Mesendoderm (in vitro differentiated cells): ENCODE measurements at regions not wholly inside any gene's neighbourhood (a gene's known extent, or its start where the extent isn't known, plus 50 kb on each side); places are given as distances from the start of the nearest gene placed in this dataset.

ENCODE experiments used
- DNase-seq: peaks from one replicate; pipeline ENCODE4 v3.0.0; 2013
- H2AK5ac ChIP-seq: 2 replicates; pipeline ENCODE4 v1.6.1; 2013; ENCODE audit warnings: low read length, inconsistent platforms
- H2BK120ac ChIP-seq: 2 replicates; pipeline ENCODE4 v1.6.1; 2013; ENCODE audit warnings: low read depth, mild to moderate bottlenecking, low read length, moderate library complexity, mixed read lengths
- H2BK15ac ChIP-seq: replicated peaks from 2 replicates; pipeline ENCODE4 v1.6.1; 2013; ENCODE audit warnings: low read depth, mild to moderate bottlenecking, moderate library complexity
- H2BK5ac ChIP-seq: 2 replicates; pipeline ENCODE4 v1.6.1; 2013; ENCODE audit warnings: low read length, inconsistent platforms
- H3K18ac ChIP-seq: 2 replicates; pipeline ENCODE4 v1.6.1; 2013; ENCODE audit warnings: mild to moderate bottlenecking, low read length, mixed read lengths
- H3K23ac ChIP-seq: one replicate; pipeline ENCODE4 v1.6.1; 2013; ENCODE audit warnings: low read length
- H3K27ac ChIP-seq: 2 replicates; pipeline ENCODE4 v1.5.1; 2013; ENCODE audit warnings: low read depth, mild to moderate bottlenecking, inconsistent platforms, low read length, moderate library complexity
- H3K27me3 ChIP-seq: 2 replicates; pipeline ENCODE4 v1.6.1; 2013; ENCODE audit warnings: low read length, control low read depth, mild to moderate bottlenecking, inconsistent platforms; ENCODE audit not compliant: insufficient read depth, poor library complexity
- H3K36me3 ChIP-seq: 2 replicates; pipeline ENCODE4 v1.6.1; 2013; ENCODE audit warnings: low read length, inconsistent platforms; ENCODE audit not compliant: control insufficient read depth, insufficient read depth
- H3K4ac ChIP-seq: one replicate; pipeline ENCODE4 v1.6.1; 2013; ENCODE audit warnings: low read depth, mild to moderate bottlenecking, low read length, moderate library complexity
- H3K4me1 ChIP-seq: 2 replicates; pipeline ENCODE4 v1.6.1; 2013; ENCODE audit warnings: low read depth, low read length, inconsistent platforms; ENCODE audit not compliant: control insufficient read depth
- H3K4me2 ChIP-seq: 2 replicates; pipeline ENCODE4 v1.6.1; 2013; ENCODE audit warnings: low read length
- H3K4me3 ChIP-seq: 2 replicates; pipeline ENCODE4 v1.5.1; 2013; ENCODE audit warnings: mild to moderate bottlenecking, low read length
- H3K56ac ChIP-seq: one replicate; pipeline ENCODE4 v1.6.1; 2013; ENCODE audit warnings: low read length
- H3K79me1 ChIP-seq: 2 replicates; pipeline ENCODE4 v1.6.1; 2013; ENCODE audit warnings: low read length, inconsistent platforms
- H3K79me2 ChIP-seq: 2 replicates; pipeline ENCODE4 v1.6.1; 2013; ENCODE audit warnings: mild to moderate bottlenecking, low read length; ENCODE audit not compliant: control insufficient read depth, insufficient read depth
- H3K9ac ChIP-seq: 2 replicates; pipeline ENCODE4 v1.6.1; 2013; ENCODE audit warnings: low read length, inconsistent platforms
- H4K5ac ChIP-seq: one replicate; pipeline ENCODE4 v1.6.1; 2013; ENCODE audit warnings: low read length
- H4K8ac ChIP-seq: one replicate; pipeline ENCODE4 v1.6.1; 2013; ENCODE audit warnings: low read depth, mild to moderate bottlenecking, control low read depth, low read length, moderate library complexity
- WGBS: extraction: QIAGEN DNeasy Blood & Tissue Kit; methylation state at CpG from one replicate; pipeline ENCODE4 v1.1.7; 2013; ENCODE audit warnings: low lambda C conversion rate, missing lambda C conversion rate; ENCODE audit not compliant: insufficient coverage; ENCODE audit errors: extremely low coverage; 5-methylcytosine and 5-hydroxymethylcytosine counted together

DNA sequence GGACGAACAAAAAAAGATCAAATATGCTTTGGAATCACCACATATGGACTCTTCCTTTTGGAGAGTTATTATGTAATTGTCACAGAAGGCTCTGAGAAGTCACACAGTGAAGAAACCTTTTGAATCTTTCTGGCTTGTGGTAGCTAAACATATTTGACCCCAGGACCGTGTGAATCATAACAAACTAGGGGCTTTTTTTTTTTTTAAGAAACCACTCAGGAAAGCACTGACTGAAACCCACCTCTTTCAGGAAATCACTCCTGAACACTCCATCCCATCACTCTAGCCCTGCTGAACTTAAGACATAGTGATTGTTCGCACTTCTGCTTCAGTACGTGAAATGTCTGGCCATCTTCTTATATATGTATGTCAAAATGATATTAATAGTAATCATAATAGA lies 495.9 kb upstream of the ARID1B start:
- H3K23ac ChIP-seq = no peak overlapping the region
- WGBS = no CpG with 5 or more reads among the region's 4 CpGs

DNA sequence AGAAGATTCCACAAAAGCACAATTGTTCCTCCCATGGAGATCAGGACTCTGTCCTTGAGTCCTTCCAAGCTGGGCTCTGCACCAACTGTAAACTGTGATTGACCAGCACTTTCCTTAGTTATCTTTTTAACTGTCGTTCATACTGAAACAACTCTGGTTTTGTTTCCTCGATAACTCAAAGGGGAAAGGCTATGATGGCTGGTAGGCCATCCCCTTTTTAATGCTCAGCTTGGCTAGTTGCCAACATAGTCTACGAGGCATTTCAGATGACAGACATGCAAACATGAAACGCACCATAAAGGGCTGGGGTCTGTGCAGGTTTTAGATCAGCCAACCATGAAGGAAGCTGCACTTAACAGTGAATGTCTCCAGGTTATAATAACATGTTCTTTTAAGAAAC lies 497.1 kb upstream of the ARID1B start:
- WGBS = no CpG with 5 or more reads among the region's 4 CpGs
- no peak overlapping the region for H3K9ac ChIP-seq
- no peaks in the 10 kb centered on the region for H3K4me1 ChIP-seq
- no peaks in the 10 kb centered on the region for H3K36me3 ChIP-seq
- H3K27ac ChIP-seq = no peak overlapping the region
- H3K4me2 ChIP-seq = no peak overlapping the region
- H3K27me3 ChIP-seq = no peaks in the 10 kb centered on the region
- H3K18ac ChIP-seq = no peak overlapping the region
- H4K8ac ChIP-seq = no peak overlapping the region
- H4K5ac ChIP-seq = no peak overlapping the region
- H2BK15ac ChIP-seq = no peak overlapping the region
- H2AK5ac ChIP-seq = no peak overlapping the region
- no peak overlapping the region for H3K4me3 ChIP-seq
- H3K4ac ChIP-seq = no peak overlapping the region
- no peaks in the 10 kb centered on the region for H3K79me1 ChIP-seq
- H3K56ac ChIP-seq = no peak overlapping the region
- H3K23ac ChIP-seq = no peak overlapping the region
- H2BK120ac ChIP-seq = no peak overlapping the region
- DNase-seq = no peak
- no peaks in the 10 kb centered on the region for H3K79me2 ChIP-seq
- H2BK5ac ChIP-seq = no peak overlapping the region

More for the DNA sequence above, 495.9 kb upstream of the ARID1B start:
- no peaks in the 10 kb centered on the region for H3K79me2 ChIP-seq
- H3K27me3 ChIP-seq = no peaks in the 10 kb centered on the region
- H2BK15ac ChIP-seq = no peak overlapping the region
- H3K4me1 ChIP-seq = no peaks in the 10 kb centered on the region
- H2BK120ac ChIP-seq = no peak overlapping the region
- no peak overlapping the region for H3K4ac ChIP-seq
- no peak overlapping the region for H2AK5ac ChIP-seq
- H3K4me3 ChIP-seq = no peak overlapping the region
- H3K56ac ChIP-seq = no peak overlapping the region
- H3K27ac ChIP-seq = no peak overlapping the region
- H3K18ac ChIP-seq = no peak overlapping the region
- H3K79me1 ChIP-seq = no peaks in the 10 kb centered on the region
- H4K8ac ChIP-seq = no peak overlapping the region
- H2BK5ac ChIP-seq = no peak overlapping the region
- DNase-seq = no peak
- no peak overlapping the region for H4K5ac ChIP-seq
- H3K36me3 ChIP-seq = no peaks in the 10 kb centered on the region
- no peak overlapping the region for H3K9ac ChIP-seq
- no peak overlapping the region for H3K4me2 ChIP-seq

DNA sequence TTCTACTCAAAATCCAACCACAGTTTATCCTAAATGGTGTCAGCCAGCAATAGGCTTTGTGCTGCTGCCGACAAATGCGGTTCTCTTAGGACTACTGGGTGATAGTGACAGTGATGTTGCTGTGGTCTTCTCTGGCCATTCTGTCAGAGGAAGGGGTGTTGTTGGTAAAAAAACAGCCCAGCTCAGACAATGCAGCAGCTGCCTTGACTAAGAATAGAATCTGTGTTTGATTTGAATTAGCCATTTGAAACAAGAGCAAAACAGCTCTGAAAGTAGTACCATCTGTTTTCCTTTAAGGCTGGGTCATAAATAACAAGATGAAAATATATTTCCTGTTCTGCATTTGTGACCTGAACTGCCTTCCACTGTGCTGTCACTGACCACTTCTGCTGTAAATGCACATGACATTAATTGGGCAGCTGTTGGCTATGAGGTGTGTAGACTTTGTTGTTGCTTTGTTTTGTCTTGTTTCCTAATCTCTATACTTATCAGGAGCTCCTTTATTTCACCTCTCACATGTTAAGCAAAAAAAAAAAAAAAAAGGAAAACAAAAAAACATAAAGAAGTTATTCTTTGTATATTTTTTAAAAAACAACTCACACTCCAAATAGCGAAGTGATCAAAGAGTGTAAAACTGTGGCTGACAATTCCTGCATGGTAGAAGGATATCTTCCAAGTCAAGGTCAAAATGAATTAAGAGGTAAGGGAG lies 497.8 kb upstream of the ARID1B start:
- Histone ChIP-seq H3K56ac (no peak overlapping the region), H3K9ac (no peak overlapping the region), H4K8ac (no peak overlapping the region), H2BK5ac (no peak overlapping the region), H2AK5ac (no peak overlapping the region), H3K4me1 (no peaks in the 10 kb centered on the region), H2BK120ac (no peak overlapping the region), H4K5ac (no peak overlapping the region), H3K23ac (no peak overlapping the region), H3K4ac (no peak overlapping the region), H3K27ac (no peak overlapping the region), H3K79me1 (no peaks in the 10 kb centered on the region), H3K27me3 (no peaks in the 10 kb centered on the region), H2BK15ac (no peak overlapping the region), H3K79me2 (no peaks in the 10 kb centered on the region), H3K4me2 (no peak overlapping the region), H3K18ac (no peak overlapping the region), H3K4me3 (no peak overlapping the region), H3K36me3 (no peaks in the 10 kb centered on the region)
- no CpG with 5 or more reads among the region's 3 CpGs for WGBS
- no peak for DNase-seq

GRCh38 chr6:156273065-156273711 lies 504.0 kb upstream of the ARID1B start:
- no peak overlapping the region for H4K5ac ChIP-seq
- no peak overlapping the region for H3K23ac ChIP-seq
- no peaks in the 10 kb centered on the region for H3K79me1 ChIP-seq
- no peak overlapping the region for H3K18ac ChIP-seq
- no CpG with 5 or more reads among the region's 6 CpGs for WGBS
- H3K36me3 ChIP-seq = no peaks in the 10 kb centered on the region
- H3K4me3 ChIP-seq = no peak overlapping the region
- no peak overlapping the region for H2BK15ac ChIP-seq
- no peak overlapping the region for H3K27ac ChIP-seq
- no peaks in the 10 kb centered on the region for H3K4me1 ChIP-seq
- H3K4me2 ChIP-seq = no peak overlapping the region
- H3K9ac ChIP-seq = no peak overlapping the region
- no peak overlapping the region for H2AK5ac ChIP-seq
- H3K79me2 ChIP-seq = no peaks in the 10 kb centered on the region
- no peak overlapping the region for H2BK120ac ChIP-seq
- DNase-seq = no peak
- H3K56ac ChIP-seq = no peak overlapping the region
- H2BK5ac ChIP-seq = no peak overlapping the region
- H4K8ac ChIP-seq = no peak overlapping the region
- no peak overlapping the region for H3K4ac ChIP-seq
- no peaks in the 10 kb centered on the region for H3K27me3 ChIP-seq

DNA sequence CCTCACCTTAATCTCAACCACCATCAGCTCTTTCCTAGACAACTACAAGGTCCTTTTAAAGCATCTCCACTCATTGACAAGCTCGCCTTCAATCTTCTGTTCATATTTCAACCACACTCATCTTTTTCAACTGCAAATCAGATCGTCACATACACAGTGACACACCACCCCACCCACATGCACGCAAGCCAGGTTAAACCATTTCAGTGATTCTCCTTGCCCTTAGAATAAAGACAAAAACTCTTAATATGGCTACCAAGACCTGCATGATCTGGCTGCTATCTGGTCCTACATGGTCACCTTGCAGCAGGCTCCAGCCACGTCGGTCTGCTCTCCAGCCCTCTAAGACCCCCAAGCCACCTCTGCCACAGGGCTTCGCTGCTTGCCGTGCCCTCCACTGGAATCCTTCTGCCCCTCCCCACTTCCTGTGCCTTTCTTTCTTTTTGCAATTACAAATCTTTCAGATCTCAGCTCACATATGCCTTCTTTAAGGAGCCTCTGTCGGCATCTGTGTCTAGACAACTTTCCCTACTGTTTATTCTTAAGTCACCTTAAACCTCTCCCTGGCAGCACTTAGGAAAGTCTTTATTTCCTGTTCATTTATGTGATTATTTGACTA lies 507.3 kb upstream of the ARID1B start:
- H3K9ac ChIP-seq = no peak overlapping the region
- H3K79me1 ChIP-seq = no peaks in the 10 kb centered on the region
- H2AK5ac ChIP-seq = no peak overlapping the region
- H3K79me2 ChIP-seq = no peaks in the 10 kb centered on the region
- no peak overlapping the region for H3K4me2 ChIP-seq
- H3K36me3 ChIP-seq = no peaks in the 10 kb centered on the region
- H3K4me1 ChIP-seq = no peaks in the 10 kb centered on the region
- H2BK15ac ChIP-seq = no peak overlapping the region
- no peak overlapping the region for H3K18ac ChIP-seq
- no peak overlapping the region for H2BK120ac ChIP-seq
- DNase-seq = no peak
- no peak overlapping the region for H3K23ac ChIP-seq
- H3K4me3 ChIP-seq = no peak overlapping the region
- H4K8ac ChIP-seq = no peak overlapping the region
- no peaks in the 10 kb centered on the region for H3K27me3 ChIP-seq
- H3K56ac ChIP-seq = no peak overlapping the region
- H3K4ac ChIP-seq = no peak overlapping the region
- no CpG with 5 or more reads among the region's 8 CpGs for WGBS
- no peak overlapping the region for H2BK5ac ChIP-seq
- H3K27ac ChIP-seq = no peak overlapping the region
- H4K5ac ChIP-seq = no peak overlapping the region
